Kidney epithelial cell (primary cell): ENCODE measurements at regions not wholly inside any gene's neighbourhood (a gene's known extent, or its start where the extent isn't known, plus 50 kb on each side); places are given as distances from the start of the nearest gene placed in this dataset.
A peak's percentile ranks its signal among the peaks of the same experiment; 100 is the strongest.

Experiments
- DNase-seq: peaks from one replicate; pipeline ENCODE4 v3.0.0-alpha.2; 2010; ENCODE audit warnings: low read depth
- H3K27me3 ChIP-seq: 2 replicates; pipeline ENCODE4 v1.6.0; 2011; ENCODE audit warnings: low read length; ENCODE audit not compliant: control insufficient read depth, insufficient read depth
- H3K36me3 ChIP-seq: 2 replicates; pipeline ENCODE4 v1.5.1; 2011; ENCODE audit warnings: low read length; ENCODE audit not compliant: control insufficient read depth, insufficient read depth
- H3K4me3 ChIP-seq: 2 replicates; pipeline ENCODE4 v1.5.1; 2011; ENCODE audit warnings: low read depth, mild to moderate bottlenecking, control low read depth, low read length
- CTCF ChIP-seq: IDR thresholded peaks from 2 replicates; pipeline ENCODE4 v1.5.1; 2011; ENCODE audit warnings: mild to moderate bottlenecking, moderate library complexity, low read length, control low read depth, inconsistent platforms; ENCODE audit not compliant: insufficient read depth, poor library complexity, severe bottlenecking

GRCh38 chr7:156465186-156465585, 175.4 kb upstream of the RNF32 start:
- H3K4me3 ChIP-seq = no peak overlapping the region
- no peak for TF ChIP-seq CTCF
- no peaks in the 10 kb centered on the region for H3K36me3 ChIP-seq
- DNase-seq = no peak
- peaks cover 11% of the 10 kb centered on the region for H3K27me3 ChIP-seq

- peaks cover 11% of the 10 kb centered on the region for H3K27me3 ChIP-seq
- TF ChIP-seq CTCF = no peak
- H3K4me3 ChIP-seq = no peak overlapping the region
- no peak for DNase-seq
- H3K36me3 ChIP-seq = no peaks in the 10 kb centered on the region
These were observed 176.2 kb upstream of the RNF32 start for GRCh38 chr7:156464339-156464738.

GRCh38 chr7:156463280-156463679, 177.3 kb upstream of the RNF32 start:
- TF ChIP-seq CTCF = no peak
- H3K27me3 ChIP-seq = peaks cover 11% of the 10 kb centered on the region
- H3K4me3 ChIP-seq = no peak overlapping the region
- H3K36me3 ChIP-seq = no peaks in the 10 kb centered on the region
- DNase-seq = no peak

- no peak for TF ChIP-seq CTCF
- no peak for DNase-seq
- H3K4me3 ChIP-seq = no peak overlapping the region
- peaks cover 11% of the 10 kb centered on the region for H3K27me3 ChIP-seq
- no peaks in the 10 kb centered on the region for H3K36me3 ChIP-seq
These were observed 178.5 kb upstream of the RNF32 start for GRCh38 chr7:156461881-156462665.

DNA sequence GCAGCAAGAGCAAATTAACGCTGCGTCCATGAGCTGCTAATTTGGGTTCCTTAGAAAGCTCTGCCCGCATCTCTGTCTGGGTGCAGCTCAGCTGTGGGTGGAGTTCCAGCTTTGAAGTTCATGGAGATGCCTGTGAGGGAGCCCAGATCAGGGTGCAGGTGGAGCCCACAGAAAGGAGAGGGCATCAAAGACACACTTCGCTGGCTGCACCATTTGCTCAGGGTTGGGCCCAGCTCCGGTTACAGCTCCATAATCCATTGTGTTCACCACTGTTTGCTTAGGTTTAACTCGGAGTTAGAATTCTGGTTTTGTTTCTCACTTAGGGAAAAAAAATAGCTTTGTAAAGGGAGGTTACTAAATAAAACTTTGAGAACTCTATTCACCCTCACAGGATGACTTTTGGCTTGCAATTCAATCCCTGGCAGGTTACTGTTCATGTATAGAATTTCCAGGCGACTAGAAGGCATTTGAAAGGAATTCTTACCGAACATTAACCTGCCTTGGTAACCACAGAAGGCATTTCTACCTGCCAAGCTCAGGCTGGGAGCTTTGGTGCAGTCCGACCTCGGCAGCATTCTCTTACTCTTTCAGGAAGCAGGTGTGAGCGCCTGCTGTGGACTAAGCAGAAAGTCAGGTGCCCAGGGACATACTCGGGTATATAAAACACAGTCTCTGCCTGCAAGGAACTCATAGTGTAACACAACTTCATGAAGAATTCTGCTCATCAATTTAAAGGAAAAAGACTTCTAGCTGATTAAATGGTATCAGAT, 179.5 kb upstream of the RNF32 start:
- Histone ChIP-seq H3K36me3 (no peaks in the 10 kb centered on the region), H3K27me3 (peaks cover 9% of the 10 kb centered on the region), H3K4me3 (no peak overlapping the region)
- DNase-seq = peak; percentile 19
- TF ChIP-seq CTCF = no peak

DNA sequence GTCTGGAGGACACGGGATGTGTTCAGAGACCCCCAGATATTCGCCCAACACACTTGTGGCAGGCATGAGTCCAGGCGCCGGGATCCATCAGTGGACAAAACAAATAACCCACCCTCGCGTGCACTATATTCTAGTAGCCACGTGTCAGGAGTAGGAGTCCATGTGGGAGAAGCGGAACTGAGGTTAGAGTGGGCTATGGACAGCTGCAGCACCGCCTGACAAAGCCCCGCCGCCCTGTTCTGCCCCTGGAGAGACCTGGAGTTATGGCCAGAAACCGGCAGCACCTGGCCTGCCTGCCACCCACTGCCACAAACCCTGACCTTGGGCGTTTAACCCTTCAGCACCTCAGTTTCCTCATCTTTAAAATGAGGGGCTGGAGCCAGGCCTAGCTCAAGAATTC, 181.0 kb upstream of the RNF32 start:
- no peaks in the 10 kb centered on the region for H3K36me3 ChIP-seq
- DNase-seq = no peak
- no peak overlapping the region for H3K4me3 ChIP-seq
- no peak for TF ChIP-seq CTCF
- peaks cover 3% of the 10 kb centered on the region for H3K27me3 ChIP-seq
